Neuronal stem cell (in vitro differentiated cells): ENCODE measurements at regions not wholly inside any gene's neighbourhood (a gene's known extent, or its start where the extent isn't known, plus 50 kb on each side); places are given as distances from the start of the nearest gene placed in this dataset.

Source experiments
- DNase-seq: peaks from one replicate; pipeline ENCODE4 v3.0.0-alpha.2; 2013; ENCODE audit warnings: low spot score
- H2AFZ ChIP-seq: one replicate; pipeline ENCODE4 v1.6.1; 2013; ENCODE audit warnings: mild to moderate bottlenecking, low read length, inconsistent platforms
- H2AK5ac ChIP-seq: 2 replicates; pipeline ENCODE4 v1.6.1; 2013; ENCODE audit warnings: low read depth, mild to moderate bottlenecking, inconsistent platforms, low read length, moderate library complexity, mixed read lengths
- H2BK120ac ChIP-seq: 2 replicates; pipeline ENCODE4 v1.6.1; 2013; ENCODE audit warnings: low read depth, mild to moderate bottlenecking, inconsistent platforms, low read length, moderate library complexity, mixed read lengths
- H2BK12ac ChIP-seq: one replicate; pipeline ENCODE4 v1.6.1; 2013; ENCODE audit warnings: low read length, inconsistent platforms
- H2BK15ac ChIP-seq: 2 replicates; pipeline ENCODE4 v1.6.1; 2013; ENCODE audit warnings: mild to moderate bottlenecking, low read length, inconsistent platforms, mixed read lengths
- H2BK5ac ChIP-seq: one replicate; pipeline ENCODE4 v1.6.1; 2013; ENCODE audit warnings: inconsistent platforms, mild to moderate bottlenecking, low read length, moderate library complexity
- H3K14ac ChIP-seq: one replicate; pipeline ENCODE4 v1.6.1; 2013; ENCODE audit warnings: low read length, inconsistent platforms
- H3K18ac ChIP-seq: 2 replicates; pipeline ENCODE4 v1.6.1; 2013; ENCODE audit warnings: low read length, inconsistent platforms
- H3K23ac ChIP-seq: 2 replicates; pipeline ENCODE4 v1.6.1; 2013; ENCODE audit warnings: low read depth, mild to moderate bottlenecking, mixed read lengths, low read length, inconsistent platforms; ENCODE audit not compliant: poor library complexity
- H3K27ac ChIP-seq: replicated peaks from 3 replicates; pipeline ENCODE4 v1.5.1; 2013; ENCODE audit warnings: low read length, inconsistent platforms
- H3K27me3 ChIP-seq, 3 experiments: 2 replicates each; pipeline ENCODE4 v1.6.1; 2013; ENCODE audit warnings: low read length in 3 of 3, mild to moderate bottlenecking in 2 of 3, inconsistent platforms in 1 of 3, low read depth in 1 of 3, mixed read lengths in 1 of 3, moderate library complexity in 1 of 3; ENCODE audit not compliant: control insufficient read depth in 3 of 3, insufficient read depth in 3 of 3
- H3K36me3 ChIP-seq, 2 donors: replicated peaks in 1 of 2; 2 replicates each; pipeline ENCODE4 v1.6.1; 2013; ENCODE audit warnings: low read length in 2 of 2; ENCODE audit not compliant: control insufficient read depth in 2 of 2, insufficient read depth in 2 of 2
- H3K4ac ChIP-seq: 2 replicates; pipeline ENCODE4 v1.6.1; 2013; ENCODE audit warnings: inconsistent platforms, mild to moderate bottlenecking, low read length, moderate library complexity
- H3K4me1 ChIP-seq, 2 donors: 1 replicate in 1 of 2; 2 replicates in 1 of 2; pipeline ENCODE4 v1.6.1; 2013; ENCODE audit warnings: low read length in 2 of 2, low read depth in 1 of 2; ENCODE audit not compliant: control insufficient read depth in 2 of 2, insufficient read depth in 1 of 2
- H3K4me2 ChIP-seq: one replicate; pipeline ENCODE4 v1.6.1; 2013; ENCODE audit warnings: mild to moderate bottlenecking, low read length, inconsistent platforms; ENCODE audit not compliant: insufficient read depth, poor library complexity, severe bottlenecking
- H3K4me3 ChIP-seq, 2 donors: 2 replicates each; pipeline ENCODE4 v1.5.1; 2013; ENCODE audit warnings: low read length in 2 of 2, mild to moderate bottlenecking in 2 of 2, inconsistent platforms in 1 of 2, moderate library complexity in 1 of 2
- H3K79me1 ChIP-seq: one replicate; pipeline ENCODE4 v1.6.1; 2013; ENCODE audit warnings: low read depth, mild to moderate bottlenecking, inconsistent platforms, low read length, moderate library complexity
- H3K9ac ChIP-seq: one replicate; pipeline ENCODE4 v1.6.1; 2013; ENCODE audit warnings: mild to moderate bottlenecking, low read depth, low read length, inconsistent platforms; ENCODE audit not compliant: poor library complexity
- H3K9me3 ChIP-seq, 2 donors: replicated peaks in 1 of 2; 2 replicates each; pipeline versions ENCODE3 to v1.6.1; 2013; ENCODE audit warnings: low read length in 2 of 2, mild to moderate bottlenecking in 2 of 2, inconsistent platforms in 1 of 2, low read depth in 1 of 2, mixed read lengths in 1 of 2, moderate library complexity in 1 of 2; ENCODE audit not compliant: control insufficient read depth in 2 of 2, insufficient read depth in 1 of 2
- H4K8ac ChIP-seq: one replicate; pipeline ENCODE4 v1.6.1; 2013; ENCODE audit warnings: low read depth, mild to moderate bottlenecking, inconsistent platforms, low read length, moderate library complexity
- H4K91ac ChIP-seq: one replicate; pipeline ENCODE4 v1.6.1; 2013; ENCODE audit warnings: low read length, low read depth, mild to moderate bottlenecking, inconsistent platforms; ENCODE audit not compliant: poor library complexity
- WGBS, 2 donors: extraction: QIAGEN DNeasy Blood & Tissue Kit; methylation state at CpG; one replicate each; pipeline ENCODE4 v1.1.7; 2013; ENCODE audit warnings: missing lambda C conversion rate in 2 of 2, mixed read lengths in 1 of 2; ENCODE audit not compliant: insufficient read length in 2 of 2, insufficient replicate concordance in 1 of 2; ENCODE audit errors: extremely low coverage in 2 of 2; 5-methylcytosine and 5-hydroxymethylcytosine counted together

- Histone ChIP-seq H3K27ac (no peak overlapping the region), H3K18ac (no peak overlapping the region), H3K79me1 (no peaks in the 10 kb centered on the region), H3K4me2 (no peak overlapping the region), H3K9me3 (no peaks in the 10 kb centered on the region), H3K27me3 (no peaks in the 10 kb centered on the region), H3K4me1 (peaks cover 0 to 3% of the 10 kb centered on the region in 2 donors), H2AK5ac (no peak overlapping the region), H2BK12ac (no peak overlapping the region), H2BK120ac (no peak overlapping the region), H3K4ac (no peak overlapping the region), H3K4me3 (no peak overlapping the region), H3K36me3 (no peaks in the 10 kb centered on the region), H2BK15ac (no peak overlapping the region), H4K91ac (no peak overlapping the region), H2AFZ (no peak overlapping the region), H3K23ac (no peak overlapping the region), H3K14ac (no peak overlapping the region), H3K9ac (no peak overlapping the region), H4K8ac (no peak overlapping the region), H2BK5ac (no peak overlapping the region)
- WGBS, 2 donors, result no CpG with 5 or more reads among the region's 5 CpGs
- no peak for DNase-seq
Observed at GRCh38 chr10:109783286-109783685, 140.0 kb downstream of the XPNPEP1 start.

GRCh38 chr10:109780997-109781396 lies 142.3 kb downstream of the XPNPEP1 start:
- H2AFZ ChIP-seq, result no peak overlapping the region
- H2BK12ac ChIP-seq, result no peak overlapping the region
- H3K36me3 ChIP-seq, result no peaks in the 10 kb centered on the region
- no peak overlapping the region for H4K8ac ChIP-seq
- no peak overlapping the region for H2BK15ac ChIP-seq
- no peak overlapping the region for H2AK5ac ChIP-seq
- H3K14ac ChIP-seq, result no peak overlapping the region
- H2BK120ac ChIP-seq, result no peak overlapping the region
- no peak overlapping the region for H3K4me3 ChIP-seq
- H3K4me2 ChIP-seq, result no peak overlapping the region
- H3K9ac ChIP-seq, result no peak overlapping the region
- H3K4ac ChIP-seq, result no peak overlapping the region
- H3K27me3 ChIP-seq, result no peaks in the 10 kb centered on the region
- H3K18ac ChIP-seq, result no peak overlapping the region
- H4K91ac ChIP-seq, result no peak overlapping the region
- H3K23ac ChIP-seq, result no peak overlapping the region
- DNase-seq, result no peak
- H3K27ac ChIP-seq, result no peak overlapping the region
- H3K9me3 ChIP-seq, result no peaks in the 10 kb centered on the region
- H2BK5ac ChIP-seq, result no peak overlapping the region
- H3K79me1 ChIP-seq, result no peaks in the 10 kb centered on the region
- H3K4me1 ChIP-seq, result peaks cover 0 to 3% of the 10 kb centered on the region in 2 donors

GRCh38 chr10:109778993-109779392 lies 144.3 kb downstream of the XPNPEP1 start:
- no peak overlapping the region for H2AK5ac ChIP-seq
- no peak overlapping the region for H2BK120ac ChIP-seq
- no peak overlapping the region for H3K23ac ChIP-seq
- no peaks in the 10 kb centered on the region for H3K27me3 ChIP-seq
- H3K9me3 ChIP-seq, result no peaks in the 10 kb centered on the region
- H3K4ac ChIP-seq, result no peak overlapping the region
- H2BK5ac ChIP-seq, result no peak overlapping the region
- no peak overlapping the region for H2BK12ac ChIP-seq
- no peak overlapping the region for H4K91ac ChIP-seq
- no peak for DNase-seq
- H3K27ac ChIP-seq, result no peak overlapping the region
- no CpG with 5 or more reads among the region's 4 CpGs for WGBS, 2 donors
- H3K4me2 ChIP-seq, result no peak overlapping the region
- no peak overlapping the region for H3K14ac ChIP-seq
- H3K9ac ChIP-seq, result no peak overlapping the region
- no peaks in the 10 kb centered on the region for H3K36me3 ChIP-seq
- no peak overlapping the region for H3K18ac ChIP-seq
- peaks cover 0 to 3% of the 10 kb centered on the region in 2 donors for H3K4me1 ChIP-seq
- no peak overlapping the region for H4K8ac ChIP-seq
- H3K4me3 ChIP-seq, result no peak overlapping the region
- no peaks in the 10 kb centered on the region for H3K79me1 ChIP-seq
- H2BK15ac ChIP-seq, result no peak overlapping the region
- no peak overlapping the region for H2AFZ ChIP-seq

- H2BK15ac ChIP-seq, result no peak overlapping the region
- H3K79me1 ChIP-seq, result no peaks in the 10 kb centered on the region
- H3K27ac ChIP-seq, result no peak overlapping the region
- DNase-seq, result no peak
- no CpG with 5 or more reads among the region's 2 CpGs for WGBS, 2 donors
- H3K23ac ChIP-seq, result no peak overlapping the region
- no peak overlapping the region for H2BK5ac ChIP-seq
- no peak overlapping the region for H2AFZ ChIP-seq
- H2BK12ac ChIP-seq, result no peak overlapping the region
- no peak overlapping the region for H3K14ac ChIP-seq
- H4K8ac ChIP-seq, result no peak overlapping the region
- no peaks in the 10 kb centered on the region for H3K27me3 ChIP-seq
- H2AK5ac ChIP-seq, result no peak overlapping the region
- H2BK120ac ChIP-seq, result no peak overlapping the region
- H4K91ac ChIP-seq, result no peak overlapping the region
- H3K4ac ChIP-seq, result no peak overlapping the region
- H3K4me2 ChIP-seq, result no peak overlapping the region
- H3K9me3 ChIP-seq, result peaks cover 0 to 4% of the 10 kb centered on the region in 2 donors
- no peak overlapping the region for H3K18ac ChIP-seq
- H3K36me3 ChIP-seq, result no peaks in the 10 kb centered on the region
- no peak overlapping the region for H3K9ac ChIP-seq
- no peaks in the 10 kb centered on the region for H3K4me1 ChIP-seq
- no peak overlapping the region for H3K4me3 ChIP-seq
Observed at GRCh38 chr10:109774121-109774440, 149.2 kb downstream of the XPNPEP1 start.
